Astrocyte (in vitro differentiated cells and primary cell): ENCODE measurements at regions not wholly inside any gene's neighbourhood (a gene's known extent, or its start where the extent isn't known, plus 50 kb on each side); places are given as distances from the start of the nearest gene placed in this dataset.

Source experiments
- DNase-seq: peaks from one replicate; pipeline ENCODE4 v3.0.0-alpha.2; 2010; ENCODE audit warnings: low read depth
- FAIRE-seq: peaks from 2 replicates; lab custom pipeline; 2011; peaks lifted over from hg19 to GRCh38; lab: Jason Lieb, UNC
- H2AFZ ChIP-seq: 2 replicates; pipeline ENCODE4 v1.6.0; 2012; ENCODE audit warnings: low read depth, low read length, inconsistent platforms
- H3K27ac ChIP-seq: 2 replicates; pipeline ENCODE4 v1.5.1; 2011; ENCODE audit warnings: low read depth, low read length, inconsistent platforms
- H3K27me3 ChIP-seq: 2 replicates; pipeline ENCODE4 v1.6.0; 2011; ENCODE audit warnings: low read length, inconsistent platforms; ENCODE audit not compliant: insufficient read depth
- H3K36me3 ChIP-seq: 2 replicates; pipeline ENCODE4 v1.5.1; 2011; ENCODE audit warnings: low read length, inconsistent platforms; ENCODE audit not compliant: insufficient read depth
- H3K4me1 ChIP-seq: 2 replicates; pipeline ENCODE4 v1.5.1; 2011; ENCODE audit warnings: low read length, inconsistent platforms; ENCODE audit not compliant: insufficient read depth
- H3K4me2 ChIP-seq: 2 replicates; pipeline ENCODE4 v1.6.0; 2012; ENCODE audit warnings: low read length, inconsistent platforms
- H3K4me3 ChIP-seq: 2 replicates; pipeline ENCODE4 v1.5.1; 2011; ENCODE audit warnings: low read depth, mild to moderate bottlenecking, low read length, inconsistent platforms; ENCODE audit not compliant: insufficient read depth
- H3K79me2 ChIP-seq: 2 replicates; pipeline ENCODE4 v1.6.0; 2012; ENCODE audit warnings: mild to moderate bottlenecking, low read length, inconsistent platforms; ENCODE audit not compliant: insufficient read depth
- H3K9ac ChIP-seq: 2 replicates; pipeline ENCODE4 v1.6.0; 2012; ENCODE audit warnings: mild to moderate bottlenecking, low read length, inconsistent platforms
- H3K9me3 ChIP-seq: 2 replicates; pipeline ENCODE4 v1.5.1; 2012; ENCODE audit warnings: low read depth, mild to moderate bottlenecking, low read length, inconsistent platforms; ENCODE audit not compliant: insufficient read depth
- H4K20me1 ChIP-seq: 2 replicates; pipeline ENCODE4 v1.6.0; 2012; ENCODE audit warnings: low read length, inconsistent platforms; ENCODE audit not compliant: insufficient read depth
- H3K27ac Mint-ChIP-seq: one replicate; pipeline ENCODE4 v1.8.0; 2021; ENCODE audit warnings: mild to moderate bottlenecking, mixed read lengths; ENCODE audit not compliant: unreplicated experiment
- H3K27me3 Mint-ChIP-seq: one replicate; pipeline ENCODE4 v1.8.0; 2021; ENCODE audit warnings: low read depth, mixed read lengths; ENCODE audit not compliant: unreplicated experiment
- H3K36me3 Mint-ChIP-seq: one replicate; pipeline ENCODE4 v1.8.0; 2021; ENCODE audit warnings: low read depth, mixed read lengths; ENCODE audit not compliant: unreplicated experiment
- H3K4me1 Mint-ChIP-seq: one replicate; pipeline ENCODE4 v1.8.0; 2021; ENCODE audit warnings: low read depth, mixed read lengths; ENCODE audit not compliant: unreplicated experiment
- H3K4me3 Mint-ChIP-seq: one replicate; pipeline ENCODE4 v1.8.0; 2021; ENCODE audit warnings: mild to moderate bottlenecking, moderate library complexity, mixed read lengths; ENCODE audit not compliant: unreplicated experiment
- H3K9me3 Mint-ChIP-seq: one replicate; pipeline ENCODE4 v1.8.0; 2021; ENCODE audit warnings: mild to moderate bottlenecking, mixed read lengths; ENCODE audit not compliant: unreplicated experiment
- CTCF ChIP-seq: IDR thresholded peaks from 2 replicates; pipeline ENCODE4 v1.5.1; 2011; ENCODE audit warnings: low read depth, mild to moderate bottlenecking, inconsistent platforms, low read length, moderate library complexity; ENCODE audit not compliant: insufficient read depth
- EZH2 ChIP-seq: IDR thresholded peaks from 2 replicates; pipeline ENCODE4 v1.6.1; 2012; ENCODE audit warnings: mild to moderate bottlenecking, low read length, inconsistent platforms; ENCODE audit not compliant: insufficient read depth

GRCh38 chr1:243903895-243904294 is 53.9 kb upstream of the AKT3 start:
- DNase-seq (no peak), FAIRE-seq (no peak)
- H3K27ac ChIP-seq, result no peak overlapping the region
- TF ChIP-seq EZH2, result no peak
- TF ChIP-seq CTCF, result no peak
- H3K36me3 ChIP-seq, result no peaks in the 10 kb centered on the region
- Mint-ChIP-seq H3K4me1 (no peaks in the 10 kb centered on the region), H3K9me3 (no peaks in the 10 kb centered on the region), H3K27me3 (peaks cover 6% of the 10 kb centered on the region), H3K4me3 (no peak overlapping the region), H3K36me3 (no peaks in the 10 kb centered on the region), H3K27ac (no peak overlapping the region)
- no peak overlapping the region for H3K4me2 ChIP-seq
- no peaks in the 10 kb centered on the region for H4K20me1 ChIP-seq
- no peaks in the 10 kb centered on the region for H3K4me1 ChIP-seq
- no peaks in the 10 kb centered on the region for H3K9me3 ChIP-seq
- no peak overlapping the region for H2AFZ ChIP-seq
- H3K27me3 ChIP-seq, result peaks cover 22% of the 10 kb centered on the region
- H3K79me2 ChIP-seq, result no peaks in the 10 kb centered on the region
- no peak overlapping the region for H3K9ac ChIP-seq
- H3K4me3 ChIP-seq, result no peak overlapping the region

GRCh38 chr1:243903041-243903440 is 53.0 kb upstream of the AKT3 start:
- H3K9me3 Mint-ChIP-seq, result no peaks in the 10 kb centered on the region
- no peak overlapping the region for H3K27ac Mint-ChIP-seq
- no peak overlapping the region for H3K27ac ChIP-seq
- no peak overlapping the region for H3K4me3 Mint-ChIP-seq
- H3K9ac ChIP-seq, result no peak overlapping the region
- H3K4me3 ChIP-seq, result no peak overlapping the region
- H3K36me3 Mint-ChIP-seq, result no peaks in the 10 kb centered on the region
- no peaks in the 10 kb centered on the region for H3K36me3 ChIP-seq
- H3K4me1 Mint-ChIP-seq, result no peaks in the 10 kb centered on the region
- peaks cover 6% of the 10 kb centered on the region for H3K27me3 Mint-ChIP-seq
- H3K4me2 ChIP-seq, result no peak overlapping the region
- DNase-seq, result no peak
- no peaks in the 10 kb centered on the region for H3K79me2 ChIP-seq
- TF ChIP-seq EZH2, result no peak
- TF ChIP-seq CTCF, result no peak
- no peak for FAIRE-seq
- peaks cover 22% of the 10 kb centered on the region for H3K27me3 ChIP-seq
- no peaks in the 10 kb centered on the region for H4K20me1 ChIP-seq
- H2AFZ ChIP-seq, result no peak overlapping the region
- H3K9me3 ChIP-seq, result no peaks in the 10 kb centered on the region
- H3K4me1 ChIP-seq, result no peaks in the 10 kb centered on the region

GRCh38 chr1:243902100-243902499 is 52.1 kb upstream of the AKT3 start:
- Mint-ChIP-seq H3K9me3 (no peaks in the 10 kb centered on the region), H3K27ac (no peak overlapping the region), H3K27me3 (peaks cover 6% of the 10 kb centered on the region), H3K4me1 (no peaks in the 10 kb centered on the region), H3K36me3 (no peaks in the 10 kb centered on the region), H3K4me3 (no peak overlapping the region)
- Histone ChIP-seq H3K36me3 (no peaks in the 10 kb centered on the region), H3K4me3 (no peak overlapping the region), H4K20me1 (no peaks in the 10 kb centered on the region), H3K4me1 (no peaks in the 10 kb centered on the region), H3K79me2 (no peaks in the 10 kb centered on the region), H3K9ac (no peak overlapping the region), H3K9me3 (no peaks in the 10 kb centered on the region), H3K4me2 (no peak overlapping the region), H2AFZ (no peak overlapping the region), H3K27me3 (peaks cover 22% of the 10 kb centered on the region), H3K27ac (no peak overlapping the region)
- FAIRE-seq (no peak), DNase-seq (no peak)
- no peak for TF ChIP-seq CTCF
- TF ChIP-seq EZH2, result no peak
